DMS53 treated with DMSO at 0.1 percent for 48 hours (cell line): ENCODE measurements at regions not wholly inside any gene's neighbourhood (a gene's known extent, or its start where the extent isn't known, plus 50 kb on each side); places are given as distances from the start of the nearest gene placed in this dataset.

Experiments used
- DNase-seq: peaks from one replicate; lab custom pipeline; 2025; ENCODE audit not compliant: unreplicated experiment; lab: John Stamatoyannopoulos, UW

GRCh38 chr1:91575909-91576519 is 75.4 kb downstream of the CDC7 start:
- DNase-seq = no peak

DNA sequence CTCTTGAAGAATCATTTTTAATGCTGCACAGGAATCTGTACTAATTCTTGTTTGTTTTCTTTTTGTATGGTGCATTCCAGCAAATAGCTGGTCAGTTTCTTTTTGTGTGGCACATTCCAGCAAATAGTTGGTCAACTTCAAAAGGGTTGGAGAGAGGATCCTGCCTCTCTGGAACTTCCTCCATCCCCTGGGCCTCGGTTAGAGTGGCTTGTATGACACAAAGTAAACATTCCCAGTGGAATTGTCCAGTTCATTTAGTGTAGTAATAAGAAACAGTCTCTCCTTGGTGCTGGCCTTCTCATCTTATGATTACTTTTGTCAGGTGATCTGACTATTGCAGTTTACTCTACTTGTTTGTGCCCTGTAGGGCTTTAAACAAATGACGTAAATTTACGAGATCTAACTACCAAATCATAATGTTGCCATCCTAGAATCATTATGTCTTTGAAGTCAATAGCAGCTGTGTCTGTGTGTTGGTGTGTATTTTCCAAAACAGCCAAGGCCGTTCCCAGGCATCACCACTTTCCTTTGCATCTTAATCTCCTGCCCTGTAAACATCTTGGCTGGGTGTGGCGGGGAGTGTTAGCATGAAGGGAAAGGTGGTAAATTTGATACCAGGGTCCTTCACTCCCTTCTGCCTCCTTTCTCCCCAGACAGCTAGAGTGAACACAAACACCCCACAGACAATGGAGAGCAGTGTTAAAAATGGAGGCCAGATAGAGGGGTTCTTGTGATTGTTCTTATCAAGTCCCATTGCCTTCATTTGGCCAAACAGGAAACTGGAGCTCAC is 77.9 kb downstream of the CDC7 start:
- peak; percentile 19 for DNase-seq

- DNase-seq = no peak
Measured at GRCh38 chr1:91579658-91580228, 79.1 kb downstream of the CDC7 start.

DNA sequence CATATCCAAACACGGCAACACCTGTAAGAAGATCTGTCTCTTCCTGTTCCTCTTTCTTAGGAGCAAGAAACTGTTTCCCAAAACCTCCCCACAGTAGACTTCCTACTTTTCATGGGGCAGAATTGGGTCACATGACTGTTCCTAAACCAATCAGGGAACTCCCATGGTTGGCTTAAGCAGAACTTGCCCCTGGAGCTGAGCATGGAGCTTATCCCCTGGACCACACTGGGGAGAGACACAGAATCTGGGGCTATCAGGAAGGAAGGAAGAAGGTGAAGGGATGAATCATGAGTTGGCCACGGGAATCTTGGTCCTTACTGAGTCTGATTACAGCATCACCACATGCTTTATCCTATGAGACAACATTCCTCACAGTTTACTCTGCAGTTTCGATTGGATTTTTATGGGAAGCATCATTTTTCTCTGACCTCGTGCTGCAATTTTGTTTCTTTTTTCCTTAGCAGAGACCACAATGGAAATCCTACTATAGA is 81.8 kb downstream of the CDC7 start:
- DNase-seq = no peak

- DNase-seq = no peak
Measured at GRCh38 chr1:91583326-91583755, 82.7 kb downstream of the CDC7 start.

GRCh38 chr1:91584309-91584708 is 83.7 kb downstream of the CDC7 start:
- no peak for DNase-seq

GRCh38 chr1:91584878-91585277 is 84.2 kb downstream of the CDC7 start:
- DNase-seq = no peak

DNA sequence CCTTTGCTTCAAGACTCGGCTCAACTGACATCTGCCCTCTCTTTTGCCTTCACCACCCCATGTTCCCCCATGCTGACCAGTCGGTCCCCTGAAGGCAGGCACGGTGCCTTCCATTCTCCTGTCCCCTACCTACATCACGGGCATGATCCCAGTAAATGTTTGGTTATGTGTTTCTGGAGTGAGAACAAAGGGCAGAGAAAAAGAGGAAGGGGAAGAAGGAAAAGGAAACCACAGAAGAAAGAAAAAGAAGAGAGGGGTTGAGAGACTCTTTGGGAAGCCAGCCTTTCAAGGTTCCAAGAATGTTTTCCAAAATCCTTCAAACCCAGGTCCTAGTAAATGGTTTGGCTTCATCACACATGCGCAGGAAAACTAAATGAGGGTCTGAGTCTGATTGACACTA is 84.9 kb downstream of the CDC7 start:
- no peak for DNase-seq

- no peak for DNase-seq
Measured at GRCh38 chr1:91585982-91586381, 85.3 kb downstream of the CDC7 start.

- DNase-seq = no peak
Measured at GRCh38 chr1:91589437-91589836, 88.8 kb downstream of the CDC7 start.

DNA sequence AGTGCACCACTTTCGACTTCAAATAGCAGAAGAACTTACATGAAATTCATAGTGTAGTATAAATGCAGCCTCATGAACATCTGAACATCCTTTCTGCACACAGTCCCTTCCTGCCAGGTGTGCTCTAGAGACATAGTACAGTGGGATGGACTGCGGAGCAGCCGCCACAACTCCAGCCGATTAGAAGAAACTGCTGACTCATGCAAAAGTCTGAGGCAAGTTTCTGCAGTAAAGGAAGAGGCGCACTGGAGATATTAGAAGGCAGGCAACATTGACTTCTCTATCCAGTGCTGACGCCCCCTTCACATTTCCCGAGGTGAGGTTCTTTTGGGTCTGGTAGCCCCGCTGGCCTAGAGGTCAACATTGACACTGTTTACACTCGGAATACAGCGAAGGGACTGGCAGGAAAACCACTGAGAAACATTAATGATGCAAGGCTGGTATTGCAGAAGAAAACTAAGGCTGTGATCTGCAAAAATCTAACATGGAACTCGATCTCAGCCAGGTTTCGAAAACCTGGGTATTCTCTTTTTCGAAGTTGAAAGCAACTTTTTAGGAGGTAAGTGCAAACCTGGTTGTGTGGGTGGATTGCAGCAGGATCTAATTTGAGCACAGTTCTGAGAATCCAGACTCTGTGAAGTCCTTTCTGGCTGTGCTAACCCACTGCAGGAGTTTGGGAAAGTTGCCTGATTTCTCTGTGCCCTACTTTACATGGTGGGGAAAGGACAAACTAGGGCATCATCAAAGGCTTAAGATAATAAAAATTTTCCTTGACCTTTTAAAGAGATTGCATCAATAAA is 90.7 kb downstream of the CDC7 start:
- no peak for DNase-seq

DNA sequence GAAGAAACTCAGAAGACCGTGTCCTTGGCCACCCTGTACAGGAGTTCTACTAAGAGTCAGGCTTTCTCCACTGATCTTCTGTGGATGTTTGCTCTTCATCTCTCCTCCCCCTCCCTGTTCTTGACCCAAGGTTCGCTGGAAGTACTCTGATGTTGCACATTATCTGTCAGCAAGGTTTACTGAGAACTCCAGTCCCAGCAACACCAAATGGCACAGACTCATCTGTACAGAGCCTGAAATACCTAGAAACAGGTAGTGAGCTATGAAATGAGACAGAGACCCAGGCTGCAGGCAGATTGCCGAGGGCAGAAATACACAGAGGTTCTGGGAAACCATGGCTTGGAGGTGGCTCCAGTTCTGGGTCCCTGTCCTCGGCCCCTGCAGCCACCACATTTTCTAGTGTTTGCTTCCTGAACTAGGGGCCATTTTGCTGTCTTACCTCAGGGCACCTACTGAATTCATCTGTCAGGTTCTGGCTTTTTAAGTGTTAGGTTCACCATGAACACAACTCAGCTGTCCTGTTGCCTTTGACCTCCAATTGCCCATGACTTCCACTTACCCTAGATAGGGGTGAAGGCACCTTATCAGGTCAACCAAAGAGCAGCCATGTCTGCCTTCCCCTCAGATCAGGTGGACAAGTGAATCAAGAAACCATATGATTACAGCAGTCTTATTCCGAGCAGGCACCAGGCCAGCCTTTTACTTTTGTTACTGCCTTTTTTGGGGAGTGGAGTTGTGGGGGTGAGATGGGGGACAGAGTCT is 92.2 kb downstream of the CDC7 start:
- no peak for DNase-seq

- DNase-seq = no peak
Measured at GRCh38 chr1:91594383-91595055, 93.9 kb downstream of the CDC7 start.

GRCh38 chr1:91596474-91596873 is 95.8 kb downstream of the CDC7 start:
- no peak for DNase-seq

GRCh38 chr1:91597215-91597614 is 96.6 kb downstream of the CDC7 start:
- DNase-seq = no peak

DNA sequence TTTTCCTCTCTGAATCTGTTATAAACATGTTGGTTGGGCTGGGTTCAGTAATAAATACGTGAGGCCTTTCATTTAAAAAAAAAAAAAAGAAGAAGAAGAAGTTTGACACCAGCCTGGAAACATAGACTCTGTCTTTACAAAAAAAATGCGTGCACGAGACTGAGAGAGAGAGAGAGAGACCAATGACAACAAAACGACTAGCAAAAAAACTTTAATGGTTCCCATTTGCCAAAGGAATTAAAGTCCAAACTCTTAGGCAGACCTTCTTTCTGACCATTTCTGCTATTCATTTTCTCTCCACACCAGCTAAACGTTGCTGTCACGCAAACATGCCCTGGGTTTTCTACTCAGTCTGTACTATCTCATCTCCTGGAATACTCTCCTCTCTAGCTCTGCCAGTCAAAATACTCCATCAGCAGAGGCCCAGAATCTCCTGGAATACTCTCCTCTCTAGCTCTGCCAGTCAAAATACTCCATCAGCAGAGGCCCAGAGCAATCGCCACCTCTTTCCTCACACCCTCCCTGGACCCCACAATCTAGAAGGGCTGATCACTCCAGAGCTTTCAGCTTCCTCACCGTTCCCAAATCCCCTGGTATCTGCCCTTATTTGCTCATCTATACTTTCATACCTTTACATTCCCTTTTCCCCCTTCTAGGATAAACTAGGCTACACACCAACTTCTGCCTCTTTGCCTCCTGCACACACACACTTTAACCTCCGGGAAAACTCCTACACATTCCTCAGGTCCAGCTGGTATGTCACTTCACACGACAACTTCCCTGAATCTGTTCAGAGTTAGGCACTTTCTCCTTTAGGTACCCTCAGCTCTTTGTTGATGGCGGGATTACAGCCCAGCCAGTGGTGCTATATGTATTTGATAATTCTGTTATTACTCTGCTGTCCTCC is 100.0 kb downstream of the CDC7 start:
- DNase-seq = no peak

DNA sequence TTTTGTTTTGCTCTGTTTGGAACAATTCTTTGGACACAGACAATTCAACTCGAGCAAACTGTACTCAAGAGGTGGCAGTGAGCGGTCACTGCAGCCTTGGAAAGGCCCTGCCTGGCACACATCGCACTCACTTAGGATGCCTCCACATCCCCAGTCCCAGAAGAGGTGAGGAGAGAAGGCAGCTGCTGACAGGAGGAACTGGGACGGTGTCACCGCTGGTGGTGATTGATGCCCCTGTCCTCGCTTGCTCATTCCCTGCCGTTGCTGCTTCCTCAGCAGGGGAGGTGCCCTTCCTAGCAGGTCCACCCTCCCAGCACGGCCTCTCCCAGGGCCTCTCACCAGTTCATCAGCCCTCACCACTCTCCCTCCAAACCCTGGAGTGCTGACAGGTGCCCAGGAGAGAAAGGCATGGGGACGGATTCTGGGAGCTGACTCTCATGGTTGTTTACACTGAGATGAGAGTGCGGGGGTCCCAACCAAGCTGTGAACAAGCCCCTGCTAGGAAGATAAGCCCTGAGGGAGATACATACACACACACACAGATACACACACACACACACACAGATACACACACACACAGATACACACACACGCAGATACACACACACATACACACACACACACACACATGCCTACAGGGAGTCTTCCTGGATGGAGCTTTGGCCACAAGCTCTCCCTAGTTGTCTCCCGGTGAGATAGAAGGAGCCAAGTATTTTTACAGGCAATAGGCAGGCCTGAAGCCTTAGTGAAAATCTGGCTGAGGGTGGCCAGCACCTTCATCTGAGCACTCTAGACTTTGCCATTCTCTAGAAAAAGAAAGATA is 101.1 kb downstream of the CDC7 start:
- DNase-seq = no peak

GRCh38 chr1:91603409-91603808 is 102.8 kb downstream of the CDC7 start:
- DNase-seq = no peak
